CD4-positive, alpha-beta T cell treated with Interleukin-4 for 4 hours (primary cell): ENCODE measurements at regions not wholly inside any gene's neighbourhood (a gene's known extent, or its start where the extent isn't known, plus 50 kb on each side); places are given as distances from the start of the nearest gene placed in this dataset.

Source experiments
- DNase-seq: peaks from one replicate; pipeline ENCODE4 v3.0.0-alpha.2; 2020

DNA sequence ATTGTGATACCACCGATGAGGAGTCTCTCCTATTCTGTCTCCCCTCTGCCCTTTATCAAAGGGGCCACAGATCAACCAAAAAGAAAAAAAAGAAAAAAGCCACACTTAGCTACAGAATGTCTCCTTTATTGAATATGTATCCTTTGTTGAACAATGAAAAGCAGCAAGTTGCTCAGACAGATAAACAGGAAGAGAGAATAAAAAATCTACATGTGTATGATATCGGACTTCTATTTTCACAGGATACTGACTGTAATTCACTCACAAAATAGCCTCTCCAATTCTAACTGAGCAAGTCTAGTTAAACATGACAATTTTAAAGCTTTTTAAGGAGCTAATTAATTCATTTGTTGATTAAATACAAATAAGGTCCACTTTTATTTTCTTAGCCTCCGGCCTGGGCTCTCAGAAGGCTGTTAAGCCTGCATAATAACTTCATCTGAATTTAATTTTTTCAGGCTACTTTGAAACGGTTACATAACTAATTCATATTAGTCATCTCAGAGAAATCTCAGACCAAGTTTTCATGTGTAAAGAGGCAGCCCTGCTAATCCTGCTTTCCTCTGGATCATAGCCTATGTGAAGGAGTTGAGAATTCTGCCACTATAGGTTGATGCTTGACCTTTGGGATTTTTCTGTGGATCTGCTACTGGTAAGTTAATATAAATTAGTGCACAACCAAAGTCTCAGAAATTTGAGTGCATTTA, 304.1 kb upstream of the NR5A2 start:
- DNase-seq: no peak

DNA sequence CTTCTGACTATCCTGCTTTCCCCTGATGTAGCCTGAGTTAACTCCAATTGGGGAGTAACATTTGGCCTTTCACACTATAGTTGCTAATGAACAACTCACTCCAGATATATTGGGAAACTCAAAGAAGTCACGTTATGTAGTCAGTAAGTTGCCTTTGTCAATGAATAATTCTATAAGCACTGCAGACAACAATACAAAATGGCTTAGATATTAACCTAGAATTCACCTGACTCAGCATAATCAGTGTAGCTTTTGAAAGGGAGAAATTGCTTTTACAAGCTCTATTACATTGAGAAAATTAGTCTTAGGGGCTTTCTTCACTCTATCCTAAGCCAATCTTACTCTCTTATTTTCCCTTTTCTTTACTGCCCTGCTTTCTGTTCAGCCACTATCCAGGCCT, 303.5 kb upstream of the NR5A2 start:
- DNase-seq: no peak

DNA sequence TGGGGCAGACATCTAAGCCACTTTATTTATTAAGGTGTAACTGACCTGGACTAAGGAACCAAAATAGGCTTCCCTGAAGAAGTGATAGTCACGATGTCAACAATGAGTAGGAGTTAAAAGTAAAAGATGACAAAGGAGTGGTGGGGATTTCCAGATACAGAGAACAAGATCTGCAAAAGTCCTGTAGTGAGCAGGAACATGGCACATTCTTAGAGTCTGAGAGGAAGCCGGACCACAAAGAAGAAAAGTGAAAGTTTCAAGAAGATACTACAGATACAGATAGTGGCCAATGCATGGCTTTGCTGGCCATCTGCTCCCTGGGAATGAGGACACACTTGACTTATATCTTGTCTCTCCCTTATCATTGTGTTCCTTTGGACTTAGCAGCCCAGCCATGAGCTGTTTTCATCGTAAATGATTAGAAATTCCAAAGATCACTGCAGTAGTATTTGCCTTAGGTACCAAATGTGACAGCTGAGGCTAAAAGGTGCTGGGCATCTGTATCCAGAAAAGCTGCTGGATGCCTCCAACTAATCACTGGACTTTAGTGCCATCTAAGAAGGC, 302.4 kb upstream of the NR5A2 start:
- no peak for DNase-seq

DNA sequence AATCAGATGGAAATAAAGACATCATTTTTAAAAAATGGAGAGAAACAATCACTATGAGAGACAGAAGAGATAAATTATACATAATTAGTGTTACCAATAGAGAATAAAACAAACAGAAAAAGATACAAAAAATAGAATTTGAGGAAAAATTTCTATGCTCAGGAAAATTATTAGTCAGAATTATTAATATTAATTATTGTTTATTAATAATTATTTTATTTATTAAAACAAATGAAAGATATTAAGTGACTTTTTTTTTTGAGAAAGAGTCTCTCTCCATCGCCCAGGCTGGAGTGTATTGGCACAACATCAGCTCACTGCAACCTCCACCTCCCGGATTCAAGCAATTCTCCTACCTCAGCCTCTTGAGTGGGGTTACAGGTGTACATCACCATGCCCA, 299.8 kb upstream of the NR5A2 start:
- no peak for DNase-seq

GRCh38 chr1:199728345-199728744, 299.2 kb upstream of the NR5A2 start:
- DNase-seq: no peak

DNA sequence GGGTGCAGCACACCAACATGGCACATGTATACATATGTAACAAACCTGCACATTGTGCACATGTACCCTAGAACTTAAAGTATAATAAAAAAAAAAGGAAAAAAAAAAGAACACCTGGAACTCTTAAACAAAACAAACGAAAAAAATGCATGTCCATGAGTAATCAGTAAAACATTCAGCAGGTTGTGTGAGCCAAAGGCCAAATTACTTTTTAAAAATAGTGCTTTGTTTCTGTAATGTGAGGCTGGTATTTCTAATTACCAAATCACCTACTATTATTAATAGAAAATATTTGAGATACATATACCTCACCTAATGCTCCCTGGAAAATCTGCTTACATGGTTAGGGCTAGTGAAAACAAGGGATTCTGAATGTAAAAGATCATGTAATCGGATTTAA, 294.4 kb upstream of the NR5A2 start:
- DNase-seq: no peak

- DNase-seq: no peak
Observed at GRCh38 chr1:199734186-199734585, 293.3 kb upstream of the NR5A2 start.

DNA sequence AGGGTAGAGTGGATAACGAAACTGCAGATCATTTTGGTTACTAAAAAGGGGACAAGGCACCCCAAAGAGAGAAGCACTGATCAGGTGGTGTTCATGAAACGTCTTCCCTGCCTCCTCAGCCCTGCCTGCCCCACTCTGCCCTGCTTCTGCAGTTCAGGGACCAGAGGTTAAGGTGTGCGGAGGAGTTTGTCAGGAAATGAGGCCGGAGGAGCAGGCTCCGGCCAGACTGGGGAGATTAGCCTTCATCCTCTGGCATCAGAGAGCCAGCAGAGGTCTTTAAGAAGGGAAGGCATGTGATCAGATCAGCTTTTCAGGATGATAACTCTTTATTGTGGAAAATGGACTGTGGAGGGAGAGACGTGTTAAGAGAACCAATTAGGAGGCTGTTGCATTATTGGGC, 291.9 kb upstream of the NR5A2 start:
- DNase-seq: no peak

- no peak for DNase-seq
Observed at GRCh38 chr1:199736646-199737045, 290.9 kb upstream of the NR5A2 start.

- no peak for DNase-seq
Observed at GRCh38 chr1:199741586-199741985, 285.9 kb upstream of the NR5A2 start.

DNA sequence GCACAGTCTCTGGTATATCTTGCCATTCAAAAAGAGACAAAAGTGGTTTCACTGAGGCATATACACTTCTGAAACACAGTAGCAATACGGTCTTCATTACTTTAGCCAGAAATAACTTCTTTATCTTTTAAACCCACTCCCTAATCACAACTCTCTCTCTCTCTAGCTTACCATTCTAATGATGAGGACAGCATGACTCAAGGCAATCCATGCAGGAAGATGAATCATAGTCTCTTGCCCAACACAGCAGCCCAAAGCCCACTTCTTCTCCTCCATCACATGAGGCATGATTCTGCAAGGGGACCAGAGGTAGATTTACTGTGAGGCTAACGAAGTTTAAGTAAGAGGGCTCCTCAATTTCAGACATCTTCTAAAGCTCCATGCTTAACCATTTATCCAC, 285.0 kb upstream of the NR5A2 start:
- DNase-seq: no peak

DNA sequence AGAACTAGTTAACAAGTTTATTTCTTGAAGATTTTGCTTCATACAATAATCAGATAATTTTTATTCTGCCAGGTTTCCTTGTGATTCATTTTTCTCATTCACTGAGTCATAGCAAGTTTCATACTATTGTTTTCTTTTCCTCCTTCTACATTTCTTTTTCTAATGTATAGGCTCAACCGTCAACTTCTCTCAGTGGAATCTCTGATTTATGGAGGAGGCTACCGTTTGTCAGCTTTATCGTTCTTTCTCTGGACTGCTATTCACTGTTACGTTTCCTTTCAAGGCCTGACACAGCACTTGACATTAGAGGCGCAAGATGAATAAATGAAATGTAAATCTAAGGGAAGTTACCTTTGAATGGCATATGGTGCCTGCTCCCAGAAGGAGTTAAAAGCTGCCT, 284.3 kb upstream of the NR5A2 start:
- no peak for DNase-seq

DNA sequence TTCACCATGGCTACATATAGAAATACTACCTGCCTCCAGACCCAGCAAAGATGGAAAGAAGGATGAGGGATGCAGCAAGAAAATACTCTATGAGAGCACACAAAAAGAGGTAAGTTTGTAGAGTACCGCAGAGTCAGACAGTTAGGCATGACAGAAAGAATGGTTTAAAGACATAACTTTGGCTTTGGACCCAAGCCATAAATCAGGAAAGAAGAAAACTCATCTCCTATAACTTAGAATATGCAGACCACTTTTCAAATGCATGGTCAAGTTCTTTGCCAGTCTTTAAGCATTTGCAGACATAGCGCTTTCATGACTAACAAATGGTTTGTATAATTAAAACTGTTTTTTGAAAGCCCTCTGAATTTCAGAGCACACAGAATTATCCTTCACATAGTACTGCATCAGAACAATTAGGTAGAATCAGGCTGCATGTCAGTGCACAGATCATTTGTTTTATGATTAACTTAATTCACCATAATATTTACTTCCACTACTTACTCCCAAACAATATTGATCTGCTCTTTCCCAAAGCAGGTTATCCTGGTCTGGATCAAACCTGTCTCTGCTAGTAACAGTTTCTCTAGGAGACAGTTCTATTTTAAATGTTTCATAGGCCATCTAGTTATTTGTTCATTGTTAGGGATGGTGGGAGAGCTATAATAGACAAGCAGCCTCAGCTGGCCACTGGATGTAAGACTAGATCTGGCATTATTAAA, 280.7 kb upstream of the NR5A2 start:
- DNase-seq: no peak

DNA sequence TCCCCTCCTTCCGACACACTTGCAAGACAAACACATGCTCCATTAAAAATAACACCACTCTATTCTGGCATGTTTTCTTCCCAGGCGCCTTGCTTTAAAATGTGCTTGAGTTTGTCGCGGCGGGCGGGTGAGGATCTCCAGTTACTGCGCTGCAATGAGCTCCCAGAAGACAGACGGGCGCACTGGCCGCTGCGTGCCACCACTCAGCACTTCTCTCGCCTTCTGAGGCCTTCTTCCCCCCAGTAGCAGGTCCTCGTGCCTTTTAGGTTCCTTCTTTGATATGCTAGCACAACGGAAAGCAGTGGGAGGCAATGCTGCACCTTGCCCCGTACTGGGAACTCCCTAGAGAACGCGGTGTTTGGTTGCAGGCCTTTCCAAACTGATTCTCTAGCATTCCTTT, 279.5 kb upstream of the NR5A2 start:
- no peak for DNase-seq

DNA sequence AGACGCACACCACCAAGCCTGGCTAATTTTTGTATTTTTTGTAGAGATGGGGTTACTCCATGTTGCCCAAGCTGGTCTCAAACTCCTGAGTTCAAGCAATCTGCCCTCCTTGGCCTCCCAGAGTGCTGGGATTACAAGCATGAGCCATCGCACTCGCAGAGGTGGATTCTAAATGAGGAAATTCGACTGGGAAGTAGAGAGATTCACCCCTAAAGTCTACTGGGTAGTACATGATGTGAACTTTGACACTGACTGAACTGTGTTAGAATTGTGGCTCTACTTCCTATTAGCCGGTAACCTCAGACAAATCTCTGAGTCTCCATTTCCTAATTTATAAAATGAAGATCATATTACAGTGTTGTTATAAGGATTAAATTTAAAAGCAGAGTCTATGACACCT, 276.0 kb upstream of the NR5A2 start:
- no peak for DNase-seq

GRCh38 chr1:199751962-199752687, 275.4 kb upstream of the NR5A2 start:
- DNase-seq: no peak

- no peak for DNase-seq
Observed at GRCh38 chr1:199752688-199753027, 274.9 kb upstream of the NR5A2 start.

- DNase-seq: no peak
Observed at GRCh38 chr1:199753513-199753912, 274.0 kb upstream of the NR5A2 start.

- DNase-seq: no peak
Observed at GRCh38 chr1:199756066-199756465, 271.4 kb upstream of the NR5A2 start.

DNA sequence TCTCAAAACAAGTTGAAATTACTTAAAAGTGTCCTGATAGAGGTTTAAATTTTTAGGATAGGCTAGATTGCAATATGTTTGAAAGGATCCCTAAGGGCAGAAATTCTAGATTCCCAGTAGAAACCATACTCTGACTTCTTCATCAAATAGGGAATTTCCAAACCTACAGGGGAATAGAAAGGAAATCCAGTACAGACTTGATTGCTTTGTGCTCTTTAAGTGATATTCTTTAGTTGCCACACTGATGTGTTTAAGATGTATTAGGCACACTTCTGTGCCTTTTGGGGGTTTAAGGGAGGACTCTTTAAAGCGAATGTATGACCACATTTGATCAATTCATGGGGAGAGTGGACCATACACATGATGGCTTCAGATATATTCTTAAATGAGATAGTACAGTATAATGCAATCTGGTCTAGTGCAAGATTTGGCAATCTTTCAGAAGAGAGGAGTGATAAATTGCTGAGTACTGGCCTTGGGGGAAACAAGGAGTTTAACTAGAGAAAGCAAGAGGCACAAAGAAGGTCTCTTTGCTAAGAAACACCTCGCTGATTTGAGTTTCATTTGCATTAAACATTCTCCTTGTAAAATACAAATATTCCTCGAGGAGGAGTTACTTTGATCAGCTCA, 268.8 kb upstream of the NR5A2 start:
- DNase-seq: no peak

DNA sequence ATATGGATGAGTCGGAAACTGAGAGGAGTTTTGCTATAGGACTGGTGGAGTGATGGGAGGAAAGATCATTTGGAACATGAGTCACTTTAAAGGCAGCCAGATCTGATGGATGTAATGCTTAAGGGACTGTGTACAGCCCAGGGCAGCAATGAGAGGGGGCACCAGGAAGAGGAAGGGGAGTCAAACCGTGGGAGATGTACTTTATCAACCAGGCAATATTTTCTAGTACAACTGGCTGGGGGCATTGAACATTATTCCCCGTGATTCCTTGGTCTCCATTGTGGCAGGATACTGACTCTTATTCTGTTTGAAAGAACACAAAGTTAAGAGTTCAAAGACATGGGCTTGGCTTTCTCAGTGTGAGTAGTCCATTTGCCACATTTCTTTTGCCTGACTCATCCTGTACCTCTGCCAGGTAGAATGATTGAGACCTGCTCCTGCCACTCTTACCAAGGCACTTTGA, 268.2 kb upstream of the NR5A2 start:
- no peak for DNase-seq

GRCh38 chr1:199762572-199762971, 264.9 kb upstream of the NR5A2 start:
- no peak for DNase-seq

DNA sequence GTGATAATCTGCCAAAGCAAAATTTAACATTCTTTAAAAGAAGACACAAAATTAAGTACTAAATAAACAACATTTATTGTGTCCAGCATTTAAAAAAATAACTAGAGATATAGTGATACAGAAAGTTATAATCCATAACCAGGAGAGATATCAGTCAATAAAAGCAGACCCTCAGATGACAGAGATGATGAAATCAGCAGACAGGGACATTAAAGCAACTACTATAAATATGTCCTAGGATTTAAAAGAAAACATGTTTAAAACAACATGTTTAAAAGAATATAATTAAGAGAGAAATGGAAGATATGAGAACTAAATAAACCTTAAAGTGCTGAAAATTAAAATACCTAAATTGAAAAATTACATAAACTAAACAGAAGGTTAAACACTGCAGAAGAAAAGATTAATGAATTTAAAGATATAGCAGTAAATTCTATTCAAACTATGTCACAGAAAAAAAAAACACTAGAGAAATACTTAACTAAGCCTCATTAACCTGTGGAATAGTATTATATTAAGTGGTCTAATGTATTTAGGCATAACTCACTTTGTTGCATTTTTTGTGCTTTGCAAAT, 261.2 kb upstream of the NR5A2 start:
- DNase-seq: no peak
